Smooth muscle cell (in vitro differentiated cells): ENCODE measurements at regions not wholly inside any gene's neighbourhood (a gene's known extent, or its start where the extent isn't known, plus 50 kb on each side); places are given as distances from the start of the nearest gene placed in this dataset.
A peak's percentile ranks its signal among the peaks of the same experiment; 100 is the strongest.

ENCODE experiments used
- DNase-seq: peaks from one replicate; lab custom pipeline; 2025; ENCODE audit not compliant: unreplicated experiment; lab: John Stamatoyannopoulos, UW
- H2AFZ ChIP-seq: fragments of 200-600 bp; sonication (generic); 2 replicates; pipeline ENCODE4 v1.6.0; 2016; ENCODE audit warnings: antibody characterized with exemption, low read depth, mild to moderate bottlenecking
- H3F3A ChIP-seq: fragments of 200-600 bp; sonication (generic); 2 replicates; pipeline ENCODE4 v1.6.0; 2017; ENCODE audit warnings: antibody characterized with exemption, low read depth
- H3K27ac ChIP-seq: fragments of 200-600 bp; sonication (generic); 2 replicates; pipeline ENCODE4 v1.5.1; 2016; ENCODE audit warnings: low read depth, mild to moderate bottlenecking
- H3K27me3 ChIP-seq: fragments of 200-600 bp; sonication (generic); 2 replicates; pipeline ENCODE4 v1.6.1; 2016; ENCODE audit warnings: low read depth, mild to moderate bottlenecking
- H3K36me3 ChIP-seq: fragments of 200-600 bp; sonication (generic); 2 replicates; pipeline ENCODE4 v1.5.1; 2016; ENCODE audit warnings: low read depth
- H3K4me1 ChIP-seq: fragments of 200-600 bp; sonication (generic); 2 replicates; pipeline ENCODE4 v1.5.1; 2016; ENCODE audit warnings: low read depth
- H3K4me2 ChIP-seq: fragments of 200-600 bp; sonication (generic); 2 replicates; pipeline ENCODE4 v1.6.0; 2016; ENCODE audit warnings: mild to moderate bottlenecking
- H3K4me3 ChIP-seq: fragments of 200-600 bp; sonication (generic); 2 replicates; pipeline ENCODE4 v1.5.1; 2016; ENCODE audit warnings: mild to moderate bottlenecking
- H3K79me2 ChIP-seq: fragments of 200-600 bp; sonication (generic); 2 replicates; pipeline ENCODE4 v1.6.0; 2016; ENCODE audit warnings: low read depth, mild to moderate bottlenecking
- H3K9ac ChIP-seq: fragments of 200-600 bp; sonication (generic); 2 replicates; pipeline ENCODE4 v1.6.0; 2016; ENCODE audit warnings: low read depth
- H3K9me3 ChIP-seq: fragments of 200-600 bp; sonication (generic); replicated peaks from 2 replicates; pipeline ENCODE4 v1.5.1; 2016; ENCODE audit warnings: low read depth
- H4K20me1 ChIP-seq: fragments of 200-600 bp; sonication (generic); 2 replicates; pipeline ENCODE4 v1.6.0; 2016; ENCODE audit warnings: low read depth
- CTCF ChIP-seq: fragments of 200-600 bp; sonication (generic); IDR thresholded peaks from 2 replicates; pipeline ENCODE4 v1.5.1; 2017; ENCODE audit warnings: borderline replicate concordance, mild to moderate bottlenecking, antibody characterized with exemption; ENCODE audit not compliant: insufficient read depth, poor library complexity, severe bottlenecking
- WGBS: methylation state at CpG from one replicate; pipeline ENCODE4 v1.1.7; 2016; ENCODE audit warnings: low lambda C conversion rate; 5-methylcytosine and 5-hydroxymethylcytosine counted together

- no peaks in the 10 kb centered on the region for H3K36me3 ChIP-seq
- no peak for DNase-seq
- no peak overlapping the region for H3K9ac ChIP-seq
- H3F3A ChIP-seq, result no peaks in the 10 kb centered on the region
- H3K4me1 ChIP-seq, result peaks cover 9% of the 10 kb centered on the region
- H4K20me1 ChIP-seq, result no peaks in the 10 kb centered on the region
- peak overlapping the region; percentile 53 for H3K4me2 ChIP-seq
- H3K27ac ChIP-seq, result no peak overlapping the region
- no peaks in the 10 kb centered on the region for H3K27me3 ChIP-seq
- H2AFZ ChIP-seq, result no peak overlapping the region
- H3K4me3 ChIP-seq, result no peak overlapping the region
- no peaks in the 10 kb centered on the region for H3K79me2 ChIP-seq
- no peaks in the 10 kb centered on the region for H3K9me3 ChIP-seq
- no peak for TF ChIP-seq CTCF
- WGBS, result 47% methylated on average over 5 of the region's 5 CpGs
Observed at GRCh38 chr6:147973806-147974205, 368.8 kb upstream of the SASH1 start.

GRCh38 chr6:147974376-147974775 lies 368.3 kb upstream of the SASH1 start:
- Histone ChIP-seq H4K20me1 (no peaks in the 10 kb centered on the region), H3K4me3 (no peak overlapping the region), H3F3A (no peaks in the 10 kb centered on the region), H2AFZ (no peak overlapping the region), H3K27ac (no peak overlapping the region), H3K36me3 (no peaks in the 10 kb centered on the region), H3K79me2 (no peaks in the 10 kb centered on the region), H3K4me1 (peaks cover 9% of the 10 kb centered on the region), H3K27me3 (no peaks in the 10 kb centered on the region), H3K9ac (no peak overlapping the region), H3K4me2 (peak overlapping the region; percentile 53), H3K9me3 (no peaks in the 10 kb centered on the region)
- DNase-seq, result no peak
- no peak for TF ChIP-seq CTCF
- WGBS, result 51% methylated on average over 4 of the region's 4 CpGs

DNA sequence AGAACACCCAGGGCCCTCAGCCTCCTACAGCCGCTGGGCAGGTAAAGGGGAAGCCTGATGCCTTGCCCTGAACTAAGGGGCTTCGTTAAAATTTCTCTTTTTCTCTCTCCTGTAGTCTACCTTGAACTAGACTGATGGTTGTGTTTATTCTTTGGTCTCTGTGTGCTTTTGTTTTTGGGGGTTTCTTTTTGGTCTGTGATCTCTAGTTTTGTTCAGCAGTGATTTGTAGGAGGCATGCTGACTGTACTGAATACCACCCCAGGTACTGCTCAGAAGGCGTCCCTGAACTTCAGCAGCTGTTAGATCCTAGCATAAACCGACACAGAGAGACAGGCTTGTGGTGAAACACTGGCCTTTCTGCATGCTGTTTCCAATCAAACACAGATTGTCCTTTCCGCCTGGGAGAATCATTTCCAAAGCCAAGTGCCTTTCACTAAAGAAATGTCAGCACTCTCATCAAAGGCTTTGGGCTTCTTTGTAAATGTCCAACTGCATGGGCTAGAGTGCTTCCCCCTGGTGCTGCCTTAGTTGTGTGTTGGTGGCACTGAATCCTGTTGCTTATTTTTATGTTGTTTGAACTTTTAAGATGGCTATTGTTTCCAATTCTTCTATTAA lies 364.7 kb upstream of the SASH1 start:
- DNase-seq, result no peak
- Histone ChIP-seq H4K20me1 (no peaks in the 10 kb centered on the region), H3F3A (no peaks in the 10 kb centered on the region), H2AFZ (no peak overlapping the region), H3K4me2 (no peak overlapping the region), H3K79me2 (no peaks in the 10 kb centered on the region), H3K27ac (no peak overlapping the region), H3K36me3 (no peaks in the 10 kb centered on the region), H3K4me1 (peaks cover 9% of the 10 kb centered on the region), H3K9ac (no peak overlapping the region), H3K27me3 (no peaks in the 10 kb centered on the region), H3K9me3 (no peaks in the 10 kb centered on the region), H3K4me3 (no peak overlapping the region)
- no peak for TF ChIP-seq CTCF
- WGBS, result 79% methylated on average over 5 of the region's 5 CpGs

GRCh38 chr6:147979966-147980365 lies 362.7 kb upstream of the SASH1 start:
- DNase-seq, result no peak
- no peaks in the 10 kb centered on the region for H3K79me2 ChIP-seq
- H4K20me1 ChIP-seq, result no peaks in the 10 kb centered on the region
- H3K4me3 ChIP-seq, result no peak overlapping the region
- no peaks in the 10 kb centered on the region for H3F3A ChIP-seq
- H3K27ac ChIP-seq, result no peak overlapping the region
- no peak overlapping the region for H2AFZ ChIP-seq
- TF ChIP-seq CTCF, result no peak
- H3K27me3 ChIP-seq, result no peaks in the 10 kb centered on the region
- no peak overlapping the region for H3K4me2 ChIP-seq
- H3K9me3 ChIP-seq, result no peaks in the 10 kb centered on the region
- H3K36me3 ChIP-seq, result no peaks in the 10 kb centered on the region
- no peaks in the 10 kb centered on the region for H3K4me1 ChIP-seq
- 85% methylated on average over 2 of the region's 2 CpGs for WGBS
- H3K9ac ChIP-seq, result no peak overlapping the region
